ENCODE measurements at regions not wholly inside any gene's neighbourhood (a gene's known extent, or its start where the extent isn't known, plus 50 kb on each side); places are given as distances from the start of the nearest gene placed in this dataset.

GRCh38 chr16:85998171-85998867 is 99.4 kb downstream of the IRF8 start:
- ATAC-seq (no peak), DNase-seq (no peak)
- Mint-ChIP-seq H3K4me3 (peak overlapping the region; percentile 3 to 60), H3K27ac (peak overlapping the region; percentile 2 to 63), H3K27me3 (no peaks in the 10 kb centered on the region), H3K9me3 (no peaks in the 10 kb centered on the region), H3K4me1 (peaks cover 37% of the 10 kb centered on the region)

- Mint-ChIP-seq H3K4me3 (peak overlapping the region; percentile 3 to 60), H3K27ac (peak overlapping the region; percentile 2 to 63), H3K27me3 (no peaks in the 10 kb centered on the region), H3K9me3 (no peaks in the 10 kb centered on the region), H3K4me1 (peaks cover 37% of the 10 kb centered on the region)
- ATAC-seq (peak; percentile 76), DNase-seq (peak in 1 of 2 donors; percentile 23)
Measured at GRCh38 chr16:85998868-85999729, 100.1 kb downstream of the IRF8 start.

- no peaks in the 10 kb centered on the region for H3K9me3 Mint-ChIP-seq
- H3K4me1 Mint-ChIP-seq = peaks cover 37% of the 10 kb centered on the region
- ATAC-seq (no peak), DNase-seq (no peak)
- H3K4me3 Mint-ChIP-seq = no peak overlapping the region
- H3K27me3 Mint-ChIP-seq = no peaks in the 10 kb centered on the region
- H3K27ac Mint-ChIP-seq = no peak overlapping the region
Measured at GRCh38 chr16:85999778-86000177, 100.8 kb downstream of the IRF8 start.

GRCh38 chr16:86002178-86002900 is 103.4 kb downstream of the IRF8 start:
- Mint-ChIP-seq H3K27ac (no peak overlapping the region), H3K4me3 (no peak overlapping the region), H3K9me3 (no peaks in the 10 kb centered on the region), H3K27me3 (no peaks in the 10 kb centered on the region), H3K4me1 (peaks cover 15% of the 10 kb centered on the region)
- ATAC-seq (no peak), DNase-seq (no peak)

GRCh38 chr16:86007524-86007923 is 108.6 kb downstream of the IRF8 start:
- peak overlapping the region; percentile 3 to 60 for H3K4me3 Mint-ChIP-seq
- ATAC-seq = peak; percentile 52
- no peak for DNase-seq
- peaks cover 0 to under 1% of the 10 kb centered on the region in 2 donors for H3K9me3 Mint-ChIP-seq
- no peak overlapping the region for H3K27ac Mint-ChIP-seq
- H3K27me3 Mint-ChIP-seq = no peaks in the 10 kb centered on the region
- peaks cover 20% of the 10 kb centered on the region for H3K4me1 Mint-ChIP-seq

GRCh38 chr16:86010680-86011141 is 111.7 kb downstream of the IRF8 start:
- Mint-ChIP-seq H3K27ac (no peak overlapping the region), H3K27me3 (peaks cover 6% of the 10 kb centered on the region), H3K4me3 (no peak overlapping the region), H3K4me1 (peaks cover 24% of the 10 kb centered on the region), H3K9me3 (peaks cover 11 to 16% of the 10 kb centered on the region in 2 donors)
- peak; percentile 93 for ATAC-seq
- DNase-seq = peak in 1 of 2 donors; percentile 52

- Mint-ChIP-seq H3K27me3 (peaks cover 8% of the 10 kb centered on the region), H3K9me3 (peaks cover 11 to 16% of the 10 kb centered on the region in 2 donors), H3K4me3 (no peak overlapping the region), H3K27ac (no peak overlapping the region), H3K4me1 (peaks cover 32% of the 10 kb centered on the region)
- ATAC-seq (no peak), DNase-seq (no peak)
Measured at GRCh38 chr16:86011532-86011931, 112.6 kb downstream of the IRF8 start.

- Mint-ChIP-seq H3K27ac (no peak overlapping the region), H3K4me1 (peaks cover 31% of the 10 kb centered on the region), H3K27me3 (peaks cover 8% of the 10 kb centered on the region), H3K9me3 (peaks cover 11 to 16% of the 10 kb centered on the region in 2 donors), H3K4me3 (no peak overlapping the region)
- DNase-seq = no peak
- no peak for ATAC-seq
Measured at GRCh38 chr16:86012221-86012620, 113.3 kb downstream of the IRF8 start.

GRCh38 chr16:86013867-86014266 is 114.9 kb downstream of the IRF8 start:
- DNase-seq (no peak), ATAC-seq (no peak)
- Mint-ChIP-seq H3K9me3 (peaks cover 11 to 17% of the 10 kb centered on the region in 2 donors), H3K27ac (no peak overlapping the region), H3K4me1 (peaks cover 20% of the 10 kb centered on the region), H3K4me3 (no peak overlapping the region), H3K27me3 (peaks cover 22% of the 10 kb centered on the region)

- no peak for DNase-seq
- peaks cover 20 to 34% of the 10 kb centered on the region in 2 donors for H3K9me3 Mint-ChIP-seq
- ATAC-seq = no peak
- H3K27me3 Mint-ChIP-seq = peaks cover 39% of the 10 kb centered on the region
- H3K27ac Mint-ChIP-seq = no peak overlapping the region
- no peak overlapping the region for H3K4me3 Mint-ChIP-seq
- H3K4me1 Mint-ChIP-seq = peaks cover 19% of the 10 kb centered on the region
Measured at GRCh38 chr16:86015606-86016005, 116.6 kb downstream of the IRF8 start.

- H3K4me1 Mint-ChIP-seq = peaks cover 19% of the 10 kb centered on the region
- H3K27ac Mint-ChIP-seq = no peak overlapping the region
- peaks cover 20 to 38% of the 10 kb centered on the region in 2 donors for H3K9me3 Mint-ChIP-seq
- H3K27me3 Mint-ChIP-seq = peaks cover 47% of the 10 kb centered on the region
- peak; percentile 21 to 27 for DNase-seq
- no peak overlapping the region for H3K4me3 Mint-ChIP-seq
- ATAC-seq = no peak
Measured at GRCh38 chr16:86016201-86016965, 117.4 kb downstream of the IRF8 start.

- Mint-ChIP-seq H3K4me1 (peaks cover 19% of the 10 kb centered on the region), H3K9me3 (peaks cover 16 to 32% of the 10 kb centered on the region in 2 donors), H3K27ac (no peak overlapping the region), H3K27me3 (peaks cover 61% of the 10 kb centered on the region), H3K4me3 (no peak overlapping the region)
- no peak for ATAC-seq
- DNase-seq = no peak
Measured at GRCh38 chr16:86018071-86018470, 119.1 kb downstream of the IRF8 start.

- peaks cover 15 to 30% of the 10 kb centered on the region in 2 donors for H3K9me3 Mint-ChIP-seq
- no peak overlapping the region for H3K4me3 Mint-ChIP-seq
- peaks cover 19% of the 10 kb centered on the region for H3K4me1 Mint-ChIP-seq
- ATAC-seq (no peak), DNase-seq (no peak)
- peaks cover 61% of the 10 kb centered on the region for H3K27me3 Mint-ChIP-seq
- H3K27ac Mint-ChIP-seq = no peak overlapping the region
Measured at GRCh38 chr16:86018487-86018886, 119.5 kb downstream of the IRF8 start.

GRCh38 chr16:86018941-86019340 is 120.0 kb downstream of the IRF8 start:
- Mint-ChIP-seq H3K4me3 (no peak overlapping the region), H3K27ac (no peak overlapping the region), H3K27me3 (peaks cover 61% of the 10 kb centered on the region), H3K4me1 (peaks cover 19% of the 10 kb centered on the region), H3K9me3 (peaks cover 14 to 25% of the 10 kb centered on the region in 2 donors)
- ATAC-seq (no peak), DNase-seq (no peak)
